ENCODE measurements at regions not wholly inside any gene's neighbourhood (a gene's known extent, or its start where the extent isn't known, plus 50 kb on each side); places are given as distances from the start of the nearest gene placed in this dataset.

DNA sequence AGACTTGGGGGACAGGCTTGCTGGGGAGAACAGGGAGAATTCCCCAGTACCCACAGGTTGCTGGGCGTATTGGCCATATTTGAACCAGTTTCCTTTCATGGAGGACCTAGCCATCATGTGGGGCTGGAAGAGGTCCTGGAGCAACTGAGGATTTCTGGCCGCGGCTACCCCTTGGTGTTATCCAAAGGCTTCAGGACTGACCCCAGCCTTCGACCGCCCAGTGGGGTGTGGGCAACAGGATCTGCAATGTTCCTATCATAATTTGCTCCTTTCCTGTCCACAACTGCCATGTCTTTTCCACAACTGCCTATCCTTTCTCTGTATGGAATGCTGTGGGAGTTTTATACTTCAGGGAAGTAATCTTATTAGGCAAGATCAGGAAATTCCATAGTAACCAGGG, 1053.6 kb upstream of the SLC39A10 start:
- ChIA-PET POLR2A (ENCODE audit: low non-redundant PET) (no interaction called here), CTCF (interaction anchor here (0.6 kb wide), 1 partner anchor 123 kb away, joined by 5 read pairs; no protein-coding TSS in a partner anchor)
- DNase-seq (ENCODE audit: low spot score): no peak
- intact Hi-C loops (cut with micrococcal nuclease; ENCODE audit: unreplicated experiment): no loop called here
- BruUV-seq (replicated peaks): no TSS peak
- Histone ChIP-seq H3K27me3 (replicated peaks; ENCODE audit: insufficient read depth, low read depth, low read length, poor library complexity) (no peaks in the 10 kb centered on the region), H3K9me3 (ENCODE audit: low read depth, low read length, poor library complexity, severe bottlenecking) (peaks cover 14% of the 10 kb centered on the region), H3K4me1 (ENCODE audit: insufficient read depth, low read length, poor library complexity, severe bottlenecking) (no peaks in the 10 kb centered on the region), H3K27ac (ENCODE audit: low read depth, low read length, poor library complexity, severe bottlenecking) (no peak overlapping the region), H3K36me3 (ENCODE audit: insufficient read depth, low read length, poor library complexity, severe bottlenecking) (no peaks in the 10 kb centered on the region), H3K4me3 (ENCODE audit: low read depth, low read length, poor library complexity, severe bottlenecking) (no peak overlapping the region)
- TF ChIP-seq CTCF (conservative IDR thresholded peaks at IDR 0.05; ENCODE audit: low read depth, low read length) (no peak), EZH2 (IDR thresholded peaks at IDR 0.05; ENCODE audit: borderline replicate concordance, low read depth, low read length, poor library complexity, severe bottlenecking) (no peak)

DNA sequence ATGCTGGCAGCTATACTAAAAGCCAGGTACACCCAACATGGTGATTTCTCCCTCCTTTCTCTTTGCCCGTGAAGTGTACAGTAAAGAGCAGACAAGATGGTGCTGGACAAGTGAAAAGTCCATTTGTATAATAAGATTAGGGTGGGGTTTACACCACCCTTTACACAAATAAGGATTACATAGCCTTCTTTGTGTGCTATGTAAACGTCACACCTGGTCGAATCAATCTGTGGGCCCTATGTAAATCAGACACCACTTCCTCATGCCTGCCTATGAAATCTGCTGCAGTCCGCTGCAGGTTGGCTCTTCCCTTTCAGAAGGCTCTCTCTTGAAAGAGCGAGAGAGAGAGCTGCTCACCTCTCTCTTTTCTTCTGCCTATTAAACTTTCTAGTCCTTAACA, 1054.3 kb upstream of the SLC39A10 start:
- Histone ChIP-seq H3K9me3 (ENCODE audit: low read depth, low read length, poor library complexity, severe bottlenecking) (peaks cover 14% of the 10 kb centered on the region), H3K36me3 (ENCODE audit: insufficient read depth, low read length, poor library complexity, severe bottlenecking) (no peaks in the 10 kb centered on the region), H3K4me3 (ENCODE audit: low read depth, low read length, poor library complexity, severe bottlenecking) (no peak overlapping the region), H3K27me3 (replicated peaks; ENCODE audit: insufficient read depth, low read depth, low read length, poor library complexity) (no peaks in the 10 kb centered on the region), H3K4me1 (ENCODE audit: insufficient read depth, low read length, poor library complexity, severe bottlenecking) (no peaks in the 10 kb centered on the region), H3K27ac (ENCODE audit: low read depth, low read length, poor library complexity, severe bottlenecking) (no peak overlapping the region)
- no peak for TF ChIP-seq EZH2 (IDR thresholded peaks at IDR 0.05; ENCODE audit: borderline replicate concordance, low read depth, low read length, poor library complexity, severe bottlenecking)
- no peak for TF ChIP-seq CTCF (conservative IDR thresholded peaks at IDR 0.05; ENCODE audit: low read depth, low read length)
- CTCF ChIA-PET: no interaction called here
- intact Hi-C loops (cut with micrococcal nuclease; ENCODE audit: unreplicated experiment): no loop called here
- BruUV-seq (replicated peaks): no TSS peak
- POLR2A ChIA-PET (ENCODE audit: low non-redundant PET): no interaction called here
- no peak for DNase-seq (ENCODE audit: low spot score)

- Histone ChIP-seq H3K27ac (ENCODE audit: low read depth, low read length, poor library complexity, severe bottlenecking) (no peak overlapping the region), H3K9me3 (ENCODE audit: low read depth, low read length, poor library complexity, severe bottlenecking) (no peaks in the 10 kb centered on the region), H3K36me3 (ENCODE audit: insufficient read depth, low read length, poor library complexity, severe bottlenecking) (no peaks in the 10 kb centered on the region), H3K27me3 (replicated peaks; ENCODE audit: insufficient read depth, low read depth, low read length, poor library complexity) (no peaks in the 10 kb centered on the region), H3K4me3 (ENCODE audit: low read depth, low read length, poor library complexity, severe bottlenecking) (no peak overlapping the region), H3K4me1 (ENCODE audit: insufficient read depth, low read length, poor library complexity, severe bottlenecking) (no peaks in the 10 kb centered on the region)
- TF ChIP-seq CTCF (conservative IDR thresholded peaks at IDR 0.05; ENCODE audit: low read depth, low read length): no peak
- TF ChIP-seq EZH2 (IDR thresholded peaks at IDR 0.05; ENCODE audit: borderline replicate concordance, low read depth, low read length, poor library complexity, severe bottlenecking): no peak
- CTCF ChIA-PET: no interaction called here
- BruUV-seq (replicated peaks): no TSS peak
- no peak for DNase-seq (ENCODE audit: low spot score)
- POLR2A ChIA-PET (ENCODE audit: low non-redundant PET): no interaction called here
- intact Hi-C loops (cut with micrococcal nuclease; ENCODE audit: unreplicated experiment): no loop called here
Measured at GRCh38 chr2:194591192-194591591, 1065.8 kb upstream of the SLC39A10 start.
